ENCODE measurements at regions not wholly inside any gene's neighbourhood (a gene's known extent, or its start where the extent isn't known, plus 50 kb on each side); places are given as distances from the start of the nearest gene placed in this dataset.

DNA sequence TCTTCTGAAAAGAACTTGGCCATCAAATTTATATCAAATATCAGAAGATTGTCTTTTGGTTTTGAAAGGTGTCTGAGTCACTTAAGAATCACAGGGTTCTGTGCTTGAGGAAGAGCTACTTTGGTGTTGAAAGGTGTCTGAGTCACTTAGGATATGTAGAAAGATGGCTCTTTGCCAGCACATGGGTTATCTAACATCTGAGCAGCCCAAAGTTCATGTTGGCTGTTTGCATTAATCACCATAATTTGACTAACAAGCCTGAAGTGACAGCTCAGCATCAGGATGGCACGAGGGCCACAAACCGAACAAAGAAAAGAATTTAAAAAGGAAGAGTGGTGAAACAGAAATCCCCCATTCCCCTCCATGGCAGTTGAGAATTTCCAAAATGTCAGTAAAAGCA lies 190.5 kb upstream of the CMC1 start:
- WGBS (ENCODE audit: insufficient coverage) = no CpG with 5 or more reads among the region's 2 CpGs
- H3K27ac Mint-ChIP-seq = peak overlapping the region in 1 of 7 donors; percentile 38
- H3K27me3 ChIP-seq (ENCODE audit: control insufficient read depth in 2 of 2, insufficient read depth in 2 of 2, low read length in 2 of 2) = no peaks in the 10 kb centered on the region
- no peak overlapping the region for H3K4me2 ChIP-seq (replicated peaks; ENCODE audit: extremely low read depth, low read length, poor library complexity, severe bottlenecking)
- no peaks in the 10 kb centered on the region for H3K4me1 ChIP-seq (ENCODE audit: control insufficient read depth in 1 of 2, insufficient read depth in 2 of 2, low read length in 2 of 2)
- no peak for TF ChIP-seq CTCF (IDR thresholded peaks at IDR 0.05)
- H3K36me3 ChIP-seq (replicated peaks in 1 of 2; ENCODE audit: control insufficient read depth in 1 of 2, insufficient read depth in 2 of 2, low read length in 2 of 2) = no peaks in the 10 kb centered on the region
- H4K20me1 ChIP-seq (ENCODE audit: insufficient read depth, low read length) = no peaks in the 10 kb centered on the region
- H3K4me3 Mint-ChIP-seq = no peak overlapping the region
- H3K9ac ChIP-seq (ENCODE audit: insufficient read depth, low read length, poor library complexity, severe bottlenecking) = no peak overlapping the region
- H3K9me3 ChIP-seq (replicated peaks in 1 of 2; ENCODE audit: control insufficient read depth in 1 of 2, insufficient read depth in 1 of 2, low read length in 2 of 2) = no peaks in the 10 kb centered on the region
- no peaks in the 10 kb centered on the region for H3K79me2 ChIP-seq (ENCODE audit: insufficient read depth, low read length)
- DNase-seq = peak in 1 of 3 donors; percentile 25
- H3K9me3 Mint-ChIP-seq = peaks cover 0 to 4% (median 0%) of the 10 kb centered on the region in 7 donors
- no peak overlapping the region for H2AFZ ChIP-seq (ENCODE audit: insufficient read depth, low read depth, low read length, poor library complexity, severe bottlenecking)
- peaks cover 0 to 3% (median 2%) of the 10 kb centered on the region in 3 donors for H3K27me3 Mint-ChIP-seq (ENCODE audit: low read depth in 3 of 3)
- H3K36me3 Mint-ChIP-seq = no peaks in the 10 kb centered on the region
- H3K4me3 ChIP-seq (replicated peaks in 1 of 3; ENCODE audit: low read depth in 2 of 3, low read length in 3 of 3) = no peak overlapping the region
- H3K27ac ChIP-seq (ENCODE audit: low read depth in 1 of 2, low read length in 2 of 2) = no peak overlapping the region
- no peaks in the 10 kb centered on the region for H3K4me1 Mint-ChIP-seq
- intact Hi-C loops (cut with micrococcal nuclease) = no loop called here

DNA sequence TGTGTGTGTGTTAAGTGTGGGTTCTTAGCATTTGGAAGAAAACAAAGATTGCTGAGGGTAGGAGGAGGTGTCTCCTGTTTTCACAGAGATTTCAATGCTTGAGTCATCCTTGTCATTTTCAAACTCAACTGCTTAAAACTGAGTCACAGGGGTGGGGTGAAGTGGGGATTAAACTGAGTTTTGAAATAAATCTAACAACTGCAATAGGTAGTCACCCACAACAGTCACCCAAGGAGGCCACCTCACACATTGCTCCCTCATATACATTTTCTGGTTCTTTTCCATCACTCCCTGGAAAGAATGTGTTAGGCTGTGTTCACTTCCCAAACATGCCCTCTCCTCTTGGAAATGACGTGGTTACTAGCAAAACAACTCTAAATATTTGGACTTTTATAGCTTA lies 187.7 kb upstream of the CMC1 start:
- no peaks in the 10 kb centered on the region for H3K79me2 ChIP-seq (ENCODE audit: insufficient read depth, low read length)
- Mint-ChIP-seq H3K4me3 (no peak overlapping the region), H3K9me3 (peaks cover 0 to 5% (median 0%) of the 10 kb centered on the region in 7 donors), H3K4me1 (no peaks in the 10 kb centered on the region), H3K36me3 (no peaks in the 10 kb centered on the region), H3K27ac (no peak overlapping the region), H3K27me3 (ENCODE audit: low read depth in 3 of 3) (peaks cover 0 to 2% (median 0%) of the 10 kb centered on the region in 3 donors)
- WGBS (ENCODE audit: insufficient coverage) = no CpG with 5 or more reads among the region's 1 CpG
- H3K4me2 ChIP-seq (replicated peaks; ENCODE audit: extremely low read depth, low read length, poor library complexity, severe bottlenecking) = no peak overlapping the region
- no peak overlapping the region for H3K27ac ChIP-seq (ENCODE audit: low read depth in 1 of 2, low read length in 2 of 2)
- no peak for TF ChIP-seq CTCF (IDR thresholded peaks at IDR 0.05)
- H2AFZ ChIP-seq (ENCODE audit: insufficient read depth, low read depth, low read length, poor library complexity, severe bottlenecking) = no peak overlapping the region
- H3K4me1 ChIP-seq (ENCODE audit: control insufficient read depth in 1 of 2, insufficient read depth in 2 of 2, low read length in 2 of 2) = no peaks in the 10 kb centered on the region
- H3K36me3 ChIP-seq (replicated peaks in 1 of 2; ENCODE audit: control insufficient read depth in 1 of 2, insufficient read depth in 2 of 2, low read length in 2 of 2) = no peaks in the 10 kb centered on the region
- H3K27me3 ChIP-seq (ENCODE audit: control insufficient read depth in 2 of 2, insufficient read depth in 2 of 2, low read length in 2 of 2) = no peaks in the 10 kb centered on the region
- H3K9me3 ChIP-seq (replicated peaks in 1 of 2; ENCODE audit: control insufficient read depth in 1 of 2, insufficient read depth in 1 of 2, low read length in 2 of 2) = no peaks in the 10 kb centered on the region
- intact Hi-C loops (cut with micrococcal nuclease) = no loop called here
- H4K20me1 ChIP-seq (ENCODE audit: insufficient read depth, low read length) = no peaks in the 10 kb centered on the region
- H3K9ac ChIP-seq (ENCODE audit: insufficient read depth, low read length, poor library complexity, severe bottlenecking) = no peak overlapping the region
- no peak for DNase-seq
- no peak overlapping the region for H3K4me3 ChIP-seq (replicated peaks in 1 of 3; ENCODE audit: low read depth in 2 of 3, low read length in 3 of 3)
